Stomach smooth muscle (tissue), 2 donors: ENCODE measurements at regions not wholly inside any gene's neighbourhood (a gene's known extent, or its start where the extent isn't known, plus 50 kb on each side); places are given as distances from the start of the nearest gene placed in this dataset.
"Not testable (repeated sequence)": the region's sequence is repeated elsewhere in the genome, so short reads cannot be mapped to it uniquely, and the experiment has no call there.

Experiments used
- H3K27ac ChIP-seq: one replicate; pipeline ENCODE4 v1.7.0; 2013; ENCODE audit warnings: mild to moderate bottlenecking, low read length, inconsistent platforms
- H3K27me3 ChIP-seq, 2 donors: one replicate each; pipeline ENCODE4 v1.7.0; 2013; ENCODE audit warnings: low read length in 2 of 2; ENCODE audit not compliant: insufficient read depth in 2 of 2, control insufficient read depth in 1 of 2
- H3K36me3 ChIP-seq, 2 donors: one replicate each; pipeline ENCODE4 v1.7.0; 2013; ENCODE audit warnings: low read length in 2 of 2; ENCODE audit not compliant: control insufficient read depth in 2 of 2, insufficient read depth in 2 of 2
- H3K4me1 ChIP-seq: one replicate; pipeline ENCODE4 v1.7.0; 2013; ENCODE audit warnings: low read length; ENCODE audit not compliant: control insufficient read depth, insufficient read depth
- H3K4me3 ChIP-seq, 2 donors: one replicate each; pipeline ENCODE4 v1.7.0; 2013; ENCODE audit warnings: low read length in 2 of 2
- H3K9ac ChIP-seq, 2 donors: one replicate each; pipeline ENCODE4 v1.7.0; 2013; ENCODE audit warnings: low read length in 2 of 2, mild to moderate bottlenecking in 1 of 2
- H3K9me3 ChIP-seq, 2 donors: one replicate each; pipeline ENCODE4 v1.7.0; 2013; ENCODE audit warnings: low read length in 2 of 2; ENCODE audit not compliant: control insufficient read depth in 2 of 2
- donor health status: healthy.
- donor health status: Pancreatic carcinoma.

DNA sequence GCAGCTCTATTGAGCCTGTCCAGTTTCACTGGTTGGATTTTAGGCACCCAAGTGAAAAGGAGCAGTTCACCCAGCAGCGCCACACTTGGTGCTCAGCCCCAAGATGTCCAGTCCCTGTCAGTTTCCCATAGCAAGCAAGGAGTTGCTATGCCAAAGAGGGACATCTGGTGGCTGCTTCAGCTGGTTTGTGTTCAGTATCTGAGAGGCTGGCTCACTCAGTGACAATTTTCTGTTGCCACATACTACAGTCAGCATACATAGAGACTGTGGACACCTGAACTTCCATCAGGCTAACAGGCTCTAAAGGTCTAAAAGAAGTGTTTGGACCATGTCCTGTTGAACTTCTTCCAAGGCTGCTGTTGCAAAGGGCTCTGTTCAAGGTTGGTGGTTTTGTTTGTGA is 453.9 kb downstream of the RPIA start:
- H3K27me3 ChIP-seq, H3K4me1 ChIP-seq, H3K27ac ChIP-seq, H3K9me3 ChIP-seq, H3K9ac ChIP-seq, H3K4me3 ChIP-seq, H3K36me3 ChIP-seq: not testable (repeated sequence)

DNA sequence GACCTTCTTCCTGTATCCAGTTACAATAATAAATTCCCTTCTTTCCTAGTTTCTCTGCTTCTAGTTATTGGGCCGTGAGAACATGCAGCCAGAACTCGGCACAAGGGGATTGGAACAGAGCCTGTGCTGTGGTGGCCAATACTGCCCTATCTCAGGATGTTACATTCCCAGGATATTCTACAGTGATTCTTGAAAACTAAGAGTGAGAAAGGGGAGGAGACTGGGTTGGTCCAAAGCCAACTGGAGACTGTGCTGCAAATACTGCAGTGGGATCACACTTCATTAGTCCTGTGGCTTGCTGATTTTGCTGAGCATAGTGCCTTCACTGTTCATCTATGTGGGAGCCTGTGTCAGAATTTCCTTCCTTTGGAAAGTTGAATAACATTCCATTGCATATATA is 456.8 kb downstream of the RPIA start:
- H3K36me3 ChIP-seq, H3K9ac ChIP-seq, H3K4me1 ChIP-seq, H3K27ac ChIP-seq, H3K9me3 ChIP-seq, H3K27me3 ChIP-seq, H3K4me3 ChIP-seq: not testable (repeated sequence)

DNA sequence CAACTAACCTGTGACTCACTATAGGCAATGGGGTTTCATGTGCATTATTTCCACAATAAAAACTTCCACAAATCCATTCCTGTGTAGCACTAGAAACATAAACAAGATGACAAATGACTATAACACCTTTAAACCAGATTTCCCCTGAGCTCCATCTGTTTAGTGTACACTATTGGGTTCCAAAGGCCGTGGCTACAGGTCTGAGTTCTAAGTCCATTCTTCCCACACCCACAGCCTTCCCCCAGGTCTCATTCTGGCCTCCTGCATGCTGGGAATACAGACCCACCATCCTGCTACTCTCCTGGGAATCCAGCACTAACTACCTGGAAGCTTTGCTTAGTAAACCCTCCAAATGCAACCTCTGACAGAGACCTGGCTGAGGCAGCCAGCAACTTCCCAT is 460.2 kb downstream of the RPIA start:
- not testable (repeated sequence) for H3K27ac ChIP-seq, H3K9me3 ChIP-seq, H3K9ac ChIP-seq, H3K4me1 ChIP-seq, H3K36me3 ChIP-seq, H3K4me3 ChIP-seq, H3K27me3 ChIP-seq

DNA sequence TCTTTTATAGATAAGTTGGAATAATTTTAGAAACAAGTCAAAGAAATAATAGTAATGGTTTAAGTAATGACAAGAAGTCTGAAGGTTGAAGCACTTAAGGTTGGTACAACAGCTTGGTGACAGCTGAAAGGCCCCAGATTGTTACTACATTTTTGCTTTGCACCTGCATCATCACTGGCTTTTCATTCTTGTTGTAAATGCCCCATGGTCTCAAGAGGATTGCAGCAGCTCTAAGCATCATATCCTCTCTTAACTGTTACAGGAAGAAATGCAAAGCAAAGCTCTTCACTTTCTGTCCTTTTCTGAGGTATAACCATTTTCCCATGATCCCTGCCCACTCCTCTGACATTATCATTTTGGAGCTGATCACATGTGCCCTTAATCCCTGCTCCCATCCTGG is 461.0 kb downstream of the RPIA start:
- H3K9ac ChIP-seq, H3K27me3 ChIP-seq, H3K9me3 ChIP-seq, H3K36me3 ChIP-seq, H3K4me1 ChIP-seq, H3K27ac ChIP-seq, H3K4me3 ChIP-seq: not testable (repeated sequence)

GRCh38 chr2:89153210-89153609 is 461.7 kb downstream of the RPIA start:
- H3K9ac ChIP-seq, H3K36me3 ChIP-seq, H3K4me1 ChIP-seq, H3K27ac ChIP-seq, H3K9me3 ChIP-seq, H3K27me3 ChIP-seq, H3K4me3 ChIP-seq: not testable (repeated sequence)

DNA sequence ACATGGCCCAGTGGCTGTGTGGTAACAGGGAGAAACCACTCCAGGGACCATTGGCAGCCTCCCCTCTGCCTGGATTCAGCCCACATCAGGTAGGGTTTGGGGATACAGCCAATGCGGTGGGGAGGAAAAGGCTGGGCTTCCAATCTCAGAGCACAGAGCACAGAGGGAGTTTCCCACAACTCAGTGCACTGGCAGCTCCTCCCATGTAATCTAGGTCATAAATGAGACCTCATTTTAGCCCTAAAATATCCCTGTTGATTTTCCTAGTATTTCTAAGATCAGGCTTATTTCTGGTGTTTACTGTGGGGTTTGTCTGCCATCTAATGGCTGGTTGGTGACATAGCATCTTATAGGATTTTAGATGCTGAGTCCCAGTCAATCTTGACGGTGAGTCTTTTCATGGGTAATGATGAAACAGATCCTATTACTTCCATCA is 462.8 kb downstream of the RPIA start:
- not testable (repeated sequence) for H3K9me3 ChIP-seq, H3K27ac ChIP-seq, H3K9ac ChIP-seq, H3K27me3 ChIP-seq, H3K36me3 ChIP-seq, H3K4me3 ChIP-seq, H3K4me1 ChIP-seq

DNA sequence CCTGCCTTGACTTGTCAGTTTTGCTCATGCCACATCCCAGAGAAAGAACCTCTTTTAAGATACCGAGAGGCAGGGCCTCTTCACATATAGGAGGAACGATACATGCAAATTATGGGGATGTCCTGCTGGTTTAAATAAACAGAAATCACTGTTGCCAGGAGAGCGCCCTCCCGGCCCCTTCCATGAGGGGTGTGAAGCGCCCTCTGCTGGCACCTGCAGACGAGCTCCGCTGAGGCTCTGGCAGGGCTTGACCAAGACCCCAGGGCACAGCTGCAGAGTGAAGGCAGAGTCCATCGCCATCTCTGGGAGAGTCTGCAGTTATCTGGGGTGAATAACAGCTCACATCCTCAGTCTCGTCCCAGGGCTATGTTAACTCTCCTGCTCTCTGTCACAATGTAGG is 468.8 kb downstream of the RPIA start:
- not testable (repeated sequence) for H3K36me3 ChIP-seq, H3K27me3 ChIP-seq, H3K9ac ChIP-seq, H3K9me3 ChIP-seq, H3K27ac ChIP-seq, H3K4me3 ChIP-seq, H3K4me1 ChIP-seq

DNA sequence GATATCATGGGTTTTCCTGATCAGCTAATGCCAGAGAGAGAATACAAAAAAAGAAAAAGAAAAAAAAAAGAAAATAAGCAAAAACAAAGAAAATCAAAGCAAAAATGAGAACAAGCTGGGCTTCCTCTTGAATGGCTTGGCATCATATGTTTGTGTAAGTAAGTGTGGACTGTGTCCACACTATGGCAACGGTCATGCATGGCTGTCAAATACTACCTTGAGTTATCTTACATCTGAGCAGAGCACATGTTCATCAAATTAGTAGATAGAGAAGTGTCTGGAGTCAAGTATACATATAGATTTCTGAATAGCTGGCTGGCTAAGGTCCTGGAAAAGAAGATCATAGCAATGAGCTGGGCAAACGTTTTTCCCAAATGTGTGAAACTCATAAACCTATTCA is 470.2 kb downstream of the RPIA start:
- H3K36me3 ChIP-seq, H3K27ac ChIP-seq, H3K4me3 ChIP-seq, H3K9me3 ChIP-seq, H3K27me3 ChIP-seq, H3K4me1 ChIP-seq, H3K9ac ChIP-seq: not testable (repeated sequence)

DNA sequence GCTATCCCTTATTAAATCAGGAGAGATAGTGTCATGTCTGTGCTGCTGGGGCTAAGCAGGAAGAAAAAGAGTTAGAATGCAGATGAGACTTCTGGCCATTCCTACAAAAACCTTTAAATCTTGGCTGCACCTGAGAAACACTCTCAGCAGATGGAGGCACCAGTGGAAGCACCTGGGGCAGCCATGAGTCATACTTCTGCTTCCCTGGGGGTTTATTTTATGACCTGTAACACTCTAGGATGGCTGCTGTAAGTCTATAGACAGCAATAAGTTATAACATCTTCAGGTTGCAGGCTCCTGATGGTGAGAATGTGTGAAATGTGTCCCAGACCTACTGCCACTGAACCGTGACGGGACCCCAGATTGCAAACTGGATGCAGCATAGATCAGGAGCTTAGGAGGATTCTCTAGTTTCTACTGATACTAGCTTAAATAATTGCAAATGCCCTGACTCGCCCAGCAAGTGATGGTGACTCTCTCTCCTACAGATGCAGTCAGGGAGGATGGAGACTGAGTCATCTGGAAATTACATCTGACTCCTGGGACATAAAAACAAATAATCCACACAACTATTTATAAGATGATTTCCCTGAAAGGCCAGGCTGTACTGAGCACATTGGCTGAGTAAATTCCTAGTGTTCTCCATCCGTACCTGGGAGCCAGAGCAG is 479.2 kb downstream of the RPIA start:
- H3K4me3 ChIP-seq, H3K27me3 ChIP-seq, H3K36me3 ChIP-seq, H3K9ac ChIP-seq, H3K27ac ChIP-seq, H3K4me1 ChIP-seq, H3K9me3 ChIP-seq: not testable (repeated sequence)

DNA sequence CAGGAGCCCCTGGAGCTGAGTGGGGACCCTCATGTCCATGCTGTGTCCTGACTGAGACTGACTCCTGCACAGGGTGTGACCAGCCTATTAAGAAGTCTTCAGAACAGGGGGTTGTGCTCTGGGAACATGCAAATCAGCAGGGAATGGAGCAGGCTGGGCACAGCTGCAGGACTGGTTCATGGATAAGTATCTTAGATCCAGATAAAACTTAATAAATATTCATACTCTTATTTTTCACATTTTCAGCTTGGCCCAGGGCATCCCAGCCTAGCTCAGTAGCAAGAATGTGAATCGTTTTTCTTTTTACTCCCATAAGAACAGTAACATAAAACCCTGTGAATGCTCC is 479.7 kb downstream of the RPIA start:
- H3K27ac ChIP-seq, H3K4me3 ChIP-seq, H3K27me3 ChIP-seq, H3K36me3 ChIP-seq, H3K9me3 ChIP-seq, H3K4me1 ChIP-seq, H3K9ac ChIP-seq: not testable (repeated sequence)

- not testable (repeated sequence) for H3K36me3 ChIP-seq, H3K9ac ChIP-seq, H3K27me3 ChIP-seq, H3K9me3 ChIP-seq, H3K27ac ChIP-seq, H3K4me3 ChIP-seq, H3K4me1 ChIP-seq
Observed at GRCh38 chr2:89177004-89177403, 485.5 kb downstream of the RPIA start.

GRCh38 chr2:89182221-89182620 is 490.7 kb downstream of the RPIA start:
- not testable (repeated sequence) for H3K27me3 ChIP-seq, H3K9me3 ChIP-seq, H3K27ac ChIP-seq, H3K36me3 ChIP-seq, H3K9ac ChIP-seq, H3K4me1 ChIP-seq, H3K4me3 ChIP-seq
